SK-N-SH (cell line): ENCODE measurements at regions not wholly inside any gene's neighbourhood (a gene's known extent, or its start where the extent isn't known, plus 50 kb on each side); places are given as distances from the start of the nearest gene placed in this dataset.

Experiments used
- CTCF ChIA-PET: fragments of 300-600, 350-600 bp; formaldehyde crosslinking; extraction: SDS; loops from one replicate; lab custom pipeline; 2021; lab: Yijun Ruan, JAX
- POLR2A ChIA-PET: fragments of 350-600 bp; sonication (Branson Sonifier 250); formaldehyde crosslinking; extraction: SDS; loops from one replicate; lab custom pipeline; 2020; ENCODE audit warnings: antibody characterized with exemption, inconsistent platforms; lab: Yijun Ruan, JAX
- DNase-seq: peaks from one replicate; pipeline ENCODE4 v3.0.0; 2012
- H2AFZ ChIP-seq: fragments of 200-600 bp; sonication (generic); 2 replicates; pipeline ENCODE4 v1.8.1; 2016; ENCODE audit warnings: antibody characterized with exemption, mild to moderate bottlenecking, low read depth
- H3F3A ChIP-seq: fragments of 200-600 bp; sonication (generic); replicated peaks from 2 replicates; pipeline ENCODE3; 2016; ENCODE audit warnings: antibody characterized with exemption, mild to moderate bottlenecking; ENCODE audit not compliant: insufficient read depth
- H3K27ac ChIP-seq, 2 experiments: fragments of 200-500 bp in 1 of 2; fragments of 200-600 bp in 1 of 2; sonication (Bioruptor generic) in 1 of 2; sonication (generic), shearing (Covaris generic) in 1 of 2; 2 replicates each; pipeline versions ENCODE4 v1.5.1 to v1.6.1; 2014 to 2016; ENCODE audit warnings: low read depth in 2 of 2, inconsistent platforms in 1 of 2, low read length in 1 of 2, mild to moderate bottlenecking in 1 of 2, mixed read lengths in 1 of 2
- H3K27me3 ChIP-seq: fragments of 200-600 bp; sonication (generic), shearing (Covaris generic); 2 replicates; pipeline ENCODE4 v1.6.1; 2016; ENCODE audit warnings: mixed run types; ENCODE audit not compliant: insufficient read depth
- H3K36me3 ChIP-seq, 2 experiments: fragments of 200-500 bp in 1 of 2; fragments of 200-600 bp in 1 of 2; sonication (Bioruptor generic) in 1 of 2; sonication (generic) in 1 of 2; replicated peaks in 1 of 2; 2 replicates each; pipeline versions ENCODE3 to v1.5.1; 2014 to 2016; ENCODE audit warnings: low read length in 1 of 2, mild to moderate bottlenecking in 1 of 2; ENCODE audit not compliant: insufficient read depth in 2 of 2, control insufficient read depth in 1 of 2
- H3K4me1 ChIP-seq, 2 experiments: fragments of 200-500 bp in 1 of 2; fragments of 200-600 bp in 1 of 2; sonication (Bioruptor generic) in 1 of 2; sonication (generic), shearing (Covaris generic) in 1 of 2; 2 replicates each; pipeline versions ENCODE4 v1.5.1 to v1.6.1; 2014 to 2016; ENCODE audit warnings: low read depth in 1 of 2, low read length in 1 of 2, mixed run types in 1 of 2; ENCODE audit not compliant: insufficient read depth in 2 of 2, control insufficient read depth in 1 of 2
- H3K4me2 ChIP-seq: fragments of 200-600 bp; sonication (generic), shearing (Covaris generic); 2 replicates; pipeline ENCODE4 v1.6.1; 2017; ENCODE audit warnings: mixed run types
- H3K4me3 ChIP-seq, 2 experiments: fragments of 200-500 bp in 1 of 2; fragments of 200-600 bp in 1 of 2; sonication (Bioruptor generic) in 1 of 2; sonication (generic), shearing (Covaris generic) in 1 of 2; 2 replicates each; pipeline versions ENCODE4 v1.5.1 to v1.8.1; 2014 to 2016; ENCODE audit warnings: low read depth in 2 of 2, inconsistent platforms in 1 of 2, low read length in 1 of 2, mild to moderate bottlenecking in 1 of 2, mixed read lengths in 1 of 2, moderate library complexity in 1 of 2
- H3K79me2 ChIP-seq: fragments of 200-600 bp; sonication (generic); 2 replicates; pipeline ENCODE4 v1.8.1; 2017; ENCODE audit warnings: mild to moderate bottlenecking; ENCODE audit not compliant: insufficient read depth
- H3K9ac ChIP-seq: fragments of 200-600 bp; sonication (generic); 2 replicates; pipeline ENCODE4 v1.6.1; 2017; ENCODE audit warnings: mixed run types
- H3K9me2 ChIP-seq: fragments of 200-600 bp; sonication (generic); 2 replicates; pipeline ENCODE4 v1.6.1; 2017; ENCODE audit warnings: mixed run types
- H3K9me3 ChIP-seq: fragments of 200-600 bp; sonication (generic); 2 replicates; pipeline ENCODE4 v1.6.1; 2017; ENCODE audit warnings: mixed run types, mild to moderate bottlenecking, moderate library complexity
- H4K20me1 ChIP-seq: fragments of 200-600 bp; sonication (generic); 2 replicates; pipeline ENCODE4 v1.6.1; 2017; ENCODE audit warnings: mild to moderate bottlenecking, mixed run types; ENCODE audit not compliant: insufficient read depth
- CHD2 ChIP-seq: fragments of 150-350 bp; IDR thresholded peaks from 2 replicates; pipeline ENCODE4 v1.6.1; 2018; ENCODE audit warnings: low read length; ENCODE audit not compliant: partially characterized antibody
- EP300 ChIP-seq, 2 experiments: IDR thresholded peaks; 2 replicates each; pipeline versions ENCODE4 v1.4.0 to v1.6.1; 2012; ENCODE audit warnings: borderline replicate concordance in 1 of 2, low read depth in 1 of 2, low read length in 1 of 2
- GABPA ChIP-seq: IDR thresholded peaks from 2 replicates; pipeline ENCODE4 v1.4.0; 2012; ENCODE audit warnings: low read depth, mild to moderate bottlenecking
- GATA2 ChIP-seq: sonication (generic); formaldehyde crosslinking; IDR thresholded peaks from 2 replicates; pipeline ENCODE4 v1.5.0; 2020; ENCODE audit warnings: mild to moderate bottlenecking, missing genetic modification reagents
- MEF2A ChIP-seq: IDR thresholded peaks from 2 replicates; pipeline ENCODE4 v1.4.0; 2012; ENCODE audit warnings: low read depth, borderline replicate concordance
- RFX5 ChIP-seq: IDR thresholded peaks from 2 replicates; pipeline ENCODE4 v1.6.1; 2012; ENCODE audit warnings: mild to moderate bottlenecking, improper control_type of control experiment, low read length
- RXRA ChIP-seq: IDR thresholded peaks from 2 replicates; pipeline ENCODE4 v1.4.0; 2012; ENCODE audit warnings: low read depth, mild to moderate bottlenecking, borderline replicate concordance
- SIN3A ChIP-seq: IDR thresholded peaks from 2 replicates; pipeline ENCODE4 v1.6.1; 2012; ENCODE audit warnings: low read depth, mild to moderate bottlenecking, low read length, moderate library complexity, borderline replicate concordance
- SMC3 ChIP-seq: IDR thresholded peaks from 2 replicates; pipeline ENCODE4 v1.6.1; 2012; ENCODE audit warnings: low read depth, low read length, improper control_type of control experiment
- TAF1 ChIP-seq: IDR thresholded peaks from 2 replicates; pipeline ENCODE4 v1.6.1; 2012; ENCODE audit warnings: low read depth, mild to moderate bottlenecking, low read length, moderate library complexity, borderline replicate concordance
- YY1 ChIP-seq: IDR thresholded peaks from 2 replicates; pipeline ENCODE4 v1.4.0; 2012; ENCODE audit warnings: low read depth, mild to moderate bottlenecking
- WGBS: methylation state at CpG from one replicate; pipeline ENCODE4 v1.1.6; 2017; ENCODE audit warnings: low lambda C conversion rate; 5-methylcytosine and 5-hydroxymethylcytosine counted together
- TF ChIP-seq, protein P1 (sequence below): IDR thresholded peaks from 2 replicates; pipeline ENCODE4; 2012
- TF ChIP-seq, protein P2 (sequence below): IDR thresholded peaks from 2 replicates; pipeline ENCODE4 v1.4.0; 2012; ENCODE audit warnings: low read depth, borderline replicate concordance
- TF ChIP-seq, protein P3 (sequence below): IDR thresholded peaks from 2 replicates; pipeline ENCODE4 v1.4.0; 2012; ENCODE audit warnings: low read depth, borderline replicate concordance
- TF ChIP-seq, protein P4 (sequence below): IDR thresholded peaks from 2 replicates; pipeline ENCODE4 v1.4.0; 2012; ENCODE audit warnings: low read depth

DNA sequence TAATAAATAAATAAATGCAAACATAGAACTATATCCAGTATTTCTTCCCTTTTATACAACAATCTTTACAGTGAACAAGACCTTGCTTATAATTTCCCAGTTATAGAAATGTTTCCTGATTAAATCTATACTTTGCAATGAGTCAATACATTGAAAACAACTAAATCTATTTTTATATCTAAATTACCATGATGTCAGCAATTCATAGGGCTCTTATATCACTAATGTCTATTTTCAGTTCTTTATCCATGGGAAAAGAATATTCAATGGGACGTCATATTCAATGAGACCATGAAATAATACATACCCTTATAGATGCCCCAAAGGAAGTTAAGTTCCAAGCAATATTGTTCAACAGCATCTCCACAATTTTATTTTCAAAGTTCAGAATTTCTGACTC is 359.9 kb downstream of the CASP12 start:
- CTCF ChIA-PET: no interaction called here
- no peak overlapping the region for H2AFZ ChIP-seq
- H3K4me2 ChIP-seq: no peak overlapping the region
- H4K20me1 ChIP-seq: no peaks in the 10 kb centered on the region
- H3K79me2 ChIP-seq: no peaks in the 10 kb centered on the region
- H3K4me3 ChIP-seq: no peak overlapping the region
- no peaks in the 10 kb centered on the region for H3F3A ChIP-seq
- no peaks in the 10 kb centered on the region for H3K27me3 ChIP-seq
- no peaks in the 10 kb centered on the region for H3K9me2 ChIP-seq
- no peak overlapping the region for H3K27ac ChIP-seq
- H3K9ac ChIP-seq: no peak overlapping the region
- peaks cover 0 to 2% of the 10 kb centered on the region in 2 experiments; a peak in 2 of 4 replicates for H3K4me1 ChIP-seq
- POLR2A ChIA-PET: no interaction called here
- no peaks in the 10 kb centered on the region for H3K36me3 ChIP-seq
- DNase-seq: no peak
- no peak for TF ChIP-seq SIN3A
- TF ChIP-seq, protein P1, sequence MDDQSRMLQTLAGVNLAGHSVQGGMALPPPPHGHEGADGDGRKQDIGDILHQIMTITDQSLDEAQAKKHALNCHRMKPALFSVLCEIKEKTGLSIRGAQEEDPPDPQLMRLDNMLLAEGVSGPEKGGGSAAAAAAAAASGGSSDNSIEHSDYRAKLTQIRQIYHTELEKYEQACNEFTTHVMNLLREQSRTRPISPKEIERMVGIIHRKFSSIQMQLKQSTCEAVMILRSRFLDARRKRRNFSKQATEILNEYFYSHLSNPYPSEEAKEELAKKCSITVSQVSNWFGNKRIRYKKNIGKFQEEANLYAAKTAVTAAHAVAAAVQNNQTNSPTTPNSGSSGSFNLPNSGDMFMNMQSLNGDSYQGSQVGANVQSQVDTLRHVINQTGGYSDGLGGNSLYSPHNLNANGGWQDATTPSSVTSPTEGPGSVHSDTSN: no peak
- no peaks in the 10 kb centered on the region for H3K9me3 ChIP-seq
- WGBS: 78% methylated on average over 1 of the region's 1 CpG

DNA sequence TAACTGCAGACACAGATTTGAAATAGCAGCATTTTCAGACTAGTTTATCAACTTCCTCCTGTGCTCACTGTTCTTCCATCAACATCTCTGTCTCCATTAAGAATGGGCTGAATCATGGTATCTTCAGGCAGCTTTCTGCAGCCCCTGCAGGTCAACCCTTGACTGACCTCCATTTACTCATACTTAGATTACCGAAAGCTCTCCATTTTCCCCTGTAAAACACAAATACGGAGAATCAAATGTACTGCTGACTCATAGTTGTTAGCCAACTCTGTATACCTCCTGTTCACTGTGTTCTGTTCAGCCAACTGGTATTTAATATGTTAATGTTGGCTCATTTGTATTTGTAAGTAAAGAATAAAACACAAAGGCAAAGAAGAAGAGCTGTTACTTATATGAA is 364.0 kb downstream of the CASP12 start:
- no peak overlapping the region for H3K9ac ChIP-seq
- no peaks in the 10 kb centered on the region for H3K36me3 ChIP-seq
- H3K9me3 ChIP-seq: no peaks in the 10 kb centered on the region
- no peak overlapping the region for H3K27ac ChIP-seq
- H2AFZ ChIP-seq: peak overlapping the region; percentile 47; the same call in 1 of the 2 replicates
- 74% methylated on average over 2 of the region's 2 CpGs for WGBS
- CTCF ChIA-PET: no interaction called here
- no peaks in the 10 kb centered on the region for H3K79me2 ChIP-seq
- no peak overlapping the region for H3K4me2 ChIP-seq
- TF ChIP-seq YY1 (no peak), EP300 (IDR thresholded peaks at IDR 0.05; ENCODE audit: borderline replicate concordance in 1 of 2, low read depth in 1 of 2, low read length in 1 of 2) (no peak), SMC3 (no peak), GABPA (no peak), RXRA (no peak), RFX5 (no peak), GATA2 (no peak)
- TF ChIP-seq, protein P1: no peak
- peaks cover 0 to 2% of the 10 kb centered on the region in 2 experiments; a peak in 2 of 4 replicates for H3K4me1 ChIP-seq
- H4K20me1 ChIP-seq: no peaks in the 10 kb centered on the region
- POLR2A ChIA-PET: no interaction called here
- no peaks in the 10 kb centered on the region for H3F3A ChIP-seq
- no peaks in the 10 kb centered on the region for H3K9me2 ChIP-seq
- no peak overlapping the region for H3K4me3 ChIP-seq
- H3K27me3 ChIP-seq: no peaks in the 10 kb centered on the region
- no peak for DNase-seq

DNA sequence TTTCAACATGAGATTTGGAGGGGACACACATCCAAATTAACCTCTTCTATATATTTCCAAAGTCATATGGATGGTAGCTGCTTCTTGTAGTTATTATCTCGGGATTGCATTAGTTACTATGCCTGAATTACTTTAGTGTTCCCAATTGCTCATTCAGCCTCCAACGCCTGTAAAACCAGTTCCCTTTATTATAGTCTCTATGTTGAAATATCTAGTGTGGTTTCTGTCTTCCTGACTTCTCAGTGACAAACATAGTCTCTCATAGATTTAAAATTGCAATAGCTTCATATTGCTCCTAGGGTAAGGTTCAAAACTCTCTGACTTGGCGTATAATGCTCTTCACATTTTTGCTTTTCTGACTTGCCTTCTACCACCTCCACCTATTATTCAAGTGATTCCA is 366.4 kb downstream of the CASP12 start:
- no peak for DNase-seq
- Histone ChIP-seq H3K27me3 (no peaks in the 10 kb centered on the region), H3K36me3 (no peaks in the 10 kb centered on the region), H3K27ac (no peak overlapping the region), H4K20me1 (no peaks in the 10 kb centered on the region), H3K9me2 (no peaks in the 10 kb centered on the region), H3K4me2 (no peak overlapping the region), H3K4me1 (peaks cover 0 to 2% of the 10 kb centered on the region in 2 experiments; a peak in 2 of 4 replicates), H3K4me3 (no peak overlapping the region), H3F3A (no peaks in the 10 kb centered on the region), H2AFZ (no peak overlapping the region), H3K9me3 (no peaks in the 10 kb centered on the region), H3K9ac (no peak overlapping the region), H3K79me2 (no peaks in the 10 kb centered on the region)
- TF ChIP-seq SMC3: no peak
- no peak for TF ChIP-seq EP300 (IDR thresholded peaks at IDR 0.05; ENCODE audit: borderline replicate concordance in 1 of 2, low read depth in 1 of 2, low read length in 1 of 2)
- no peak for TF ChIP-seq RFX5
- TF ChIP-seq RXRA: no peak
- TF ChIP-seq SIN3A: no peak
- TF ChIP-seq, protein P2, sequence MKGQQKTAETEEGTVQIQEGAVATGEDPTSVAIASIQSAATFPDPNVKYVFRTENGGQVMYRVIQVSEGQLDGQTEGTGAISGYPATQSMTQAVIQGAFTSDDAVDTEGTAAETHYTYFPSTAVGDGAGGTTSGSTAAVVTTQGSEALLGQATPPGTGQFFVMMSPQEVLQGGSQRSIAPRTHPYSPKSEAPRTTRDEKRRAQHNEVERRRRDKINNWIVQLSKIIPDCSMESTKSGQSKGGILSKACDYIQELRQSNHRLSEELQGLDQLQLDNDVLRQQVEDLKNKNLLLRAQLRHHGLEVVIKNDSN: no peak
- TF ChIP-seq MEF2A: no peak
- no peak for TF ChIP-seq GABPA
- TF ChIP-seq, protein P3, sequence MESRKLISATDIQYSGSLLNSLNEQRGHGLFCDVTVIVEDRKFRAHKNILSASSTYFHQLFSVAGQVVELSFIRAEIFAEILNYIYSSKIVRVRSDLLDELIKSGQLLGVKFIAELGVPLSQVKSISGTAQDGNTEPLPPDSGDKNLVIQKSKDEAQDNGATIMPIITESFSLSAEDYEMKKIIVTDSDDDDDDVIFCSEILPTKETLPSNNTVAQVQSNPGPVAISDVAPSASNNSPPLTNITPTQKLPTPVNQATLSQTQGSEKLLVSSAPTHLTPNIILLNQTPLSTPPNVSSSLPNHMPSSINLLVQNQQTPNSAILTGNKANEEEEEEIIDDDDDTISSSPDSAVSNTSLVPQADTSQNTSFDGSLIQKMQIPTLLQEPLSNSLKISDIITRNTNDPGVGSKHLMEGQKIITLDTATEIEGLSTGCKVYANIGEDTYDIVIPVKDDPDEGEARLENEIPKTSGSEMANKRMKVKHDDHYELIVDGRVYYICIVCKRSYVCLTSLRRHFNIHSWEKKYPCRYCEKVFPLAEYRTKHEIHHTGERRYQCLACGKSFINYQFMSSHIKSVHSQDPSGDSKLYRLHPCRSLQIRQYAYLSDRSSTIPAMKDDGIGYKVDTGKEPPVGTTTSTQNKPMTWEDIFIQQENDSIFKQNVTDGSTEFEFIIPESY: no peak
- TF ChIP-seq CHD2: no peak
- no peak for TF ChIP-seq YY1
- no peak for TF ChIP-seq TAF1
- TF ChIP-seq, protein P4, sequence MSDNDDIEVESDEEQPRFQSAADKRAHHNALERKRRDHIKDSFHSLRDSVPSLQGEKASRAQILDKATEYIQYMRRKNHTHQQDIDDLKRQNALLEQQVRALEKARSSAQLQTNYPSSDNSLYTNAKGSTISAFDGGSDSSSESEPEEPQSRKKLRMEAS: no peak
- 73% methylated on average over 3 of the region's 3 CpGs for WGBS
- ChIA-PET CTCF (interaction anchor here (1.3 kb wide), 1 partner anchor 10 kb away, joined by 3 read pairs; no protein-coding TSS in a partner anchor), POLR2A (no interaction called here)
